CD4-positive, alpha-beta memory T cell (primary cell): ENCODE measurements at regions not wholly inside any gene's neighbourhood (a gene's known extent, or its start where the extent isn't known, plus 50 kb on each side); places are given as distances from the start of the nearest gene placed in this dataset.

Source experiments
- CTCF ChIA-PET: fragments of 350-600 bp; sonication (Branson Sonifier 250); formaldehyde crosslinking; loops from one replicate; lab custom pipeline; 2021; ENCODE audit warnings: inconsistent platforms; ENCODE audit not compliant: partially characterized antibody; lab: Charles Lee
- POLR2A ChIA-PET: fragments of 350-600 bp; sonication (Branson Sonifier 250); formaldehyde crosslinking; loops from one replicate; lab custom pipeline; 2021; ENCODE audit not compliant: partially characterized antibody; lab: Charles Lee
- DNase-seq, 5 donors: peaks; one replicate each; pipeline versions ENCODE4 v3.0.0 to v3.0.0-alpha.2; 2020 to 2022; ENCODE audit warnings: mixed read lengths in 1 of 5
- H3K27ac ChIP-seq: one replicate; pipeline ENCODE4 v1.7.0; 2013; ENCODE audit warnings: low read depth, low read length
- H3K27me3 ChIP-seq: 2 replicates; pipeline ENCODE4 v1.7.0; 2013; ENCODE audit warnings: mild to moderate bottlenecking, low read length, moderate library complexity; ENCODE audit not compliant: insufficient read depth
- H3K36me3 ChIP-seq: 2 replicates; pipeline ENCODE4 v1.7.0; 2013; ENCODE audit warnings: mild to moderate bottlenecking, low read length, moderate library complexity; ENCODE audit not compliant: insufficient read depth
- H3K4me1 ChIP-seq: 2 replicates; pipeline ENCODE4 v1.7.0; 2013; ENCODE audit warnings: mild to moderate bottlenecking, low read length, moderate library complexity; ENCODE audit not compliant: insufficient read depth
- H3K4me3 ChIP-seq, 2 donors: one replicate each; pipeline ENCODE4 v1.7.0; 2013; ENCODE audit warnings: low read length in 2 of 2, mild to moderate bottlenecking in 1 of 2
- H3K9me3 ChIP-seq, 2 donors: one replicate each; pipeline ENCODE4 v1.7.0; 2013; ENCODE audit warnings: low read length in 2 of 2, control low read depth in 1 of 2; ENCODE audit not compliant: control insufficient read depth in 1 of 2
- H3K27ac Mint-ChIP-seq, 7 donors: one replicate each; pipeline ENCODE4 v1.8.0; 2020 to 2021; ENCODE audit warnings: mixed read lengths in 7 of 7, mild to moderate bottlenecking in 6 of 7, inconsistent platforms in 3 of 7, moderate library complexity in 3 of 7
- H3K27me3 Mint-ChIP-seq, 2 donors: one replicate each; pipeline ENCODE4 v1.8.0; 2020 to 2021; ENCODE audit warnings: mixed read lengths in 2 of 2
- H3K36me3 Mint-ChIP-seq, 2 donors: one replicate each; pipeline ENCODE4 v1.8.0; 2020 to 2021; ENCODE audit warnings: mixed read lengths in 2 of 2, inconsistent platforms in 1 of 2, mild to moderate bottlenecking in 1 of 2
- H3K4me1 Mint-ChIP-seq, 4 donors: one replicate each; pipeline ENCODE4 v1.8.0; 2020 to 2021; ENCODE audit warnings: mixed read lengths in 4 of 4, mild to moderate bottlenecking in 1 of 4
- H3K4me3 Mint-ChIP-seq, 8 donors: one replicate each; pipeline ENCODE4 v1.8.0; 2020 to 2021; ENCODE audit warnings: mixed read lengths in 8 of 8, mild to moderate bottlenecking in 7 of 8, moderate library complexity in 6 of 8, inconsistent platforms in 3 of 8
- H3K9me3 Mint-ChIP-seq, 8 donors: one replicate each; pipeline ENCODE4 v1.8.0; 2020 to 2021; ENCODE audit warnings: mixed read lengths in 8 of 8, mild to moderate bottlenecking in 5 of 8, inconsistent platforms in 3 of 8, moderate library complexity in 1 of 8
- intact Hi-C: fragments of 100-400 bp; cut with micrococcal nuclease; formaldehyde crosslinking; loops from one replicate; pipeline ENCODE4 v1.15.1; 2023

- intact Hi-C loops = no loop called here
- Mint-ChIP-seq H3K36me3 (peaks cover 0 to 3% of the 10 kb centered on the region in 2 donors), H3K27me3 (peaks cover 0 to 1% of the 10 kb centered on the region in 2 donors), H3K9me3 (no peaks in the 10 kb centered on the region), H3K4me1 (peaks cover 6 to 11% (median 7%) of the 10 kb centered on the region in 4 donors), H3K27ac (no peak overlapping the region), H3K4me3 (no peak overlapping the region)
- no peak for DNase-seq
- Histone ChIP-seq H3K36me3 (no peaks in the 10 kb centered on the region), H3K9me3 (no peaks in the 10 kb centered on the region), H3K27me3 (no peaks in the 10 kb centered on the region), H3K4me1 (peaks cover 5% of the 10 kb centered on the region), H3K4me3 (no peak overlapping the region), H3K27ac (no peak overlapping the region)
- POLR2A ChIA-PET = no interaction called here
- CTCF ChIA-PET = no interaction called here
Observed at GRCh38 chrX:51798701-51799100, 55.5 kb downstream of the GSPT2 start.

DNA sequence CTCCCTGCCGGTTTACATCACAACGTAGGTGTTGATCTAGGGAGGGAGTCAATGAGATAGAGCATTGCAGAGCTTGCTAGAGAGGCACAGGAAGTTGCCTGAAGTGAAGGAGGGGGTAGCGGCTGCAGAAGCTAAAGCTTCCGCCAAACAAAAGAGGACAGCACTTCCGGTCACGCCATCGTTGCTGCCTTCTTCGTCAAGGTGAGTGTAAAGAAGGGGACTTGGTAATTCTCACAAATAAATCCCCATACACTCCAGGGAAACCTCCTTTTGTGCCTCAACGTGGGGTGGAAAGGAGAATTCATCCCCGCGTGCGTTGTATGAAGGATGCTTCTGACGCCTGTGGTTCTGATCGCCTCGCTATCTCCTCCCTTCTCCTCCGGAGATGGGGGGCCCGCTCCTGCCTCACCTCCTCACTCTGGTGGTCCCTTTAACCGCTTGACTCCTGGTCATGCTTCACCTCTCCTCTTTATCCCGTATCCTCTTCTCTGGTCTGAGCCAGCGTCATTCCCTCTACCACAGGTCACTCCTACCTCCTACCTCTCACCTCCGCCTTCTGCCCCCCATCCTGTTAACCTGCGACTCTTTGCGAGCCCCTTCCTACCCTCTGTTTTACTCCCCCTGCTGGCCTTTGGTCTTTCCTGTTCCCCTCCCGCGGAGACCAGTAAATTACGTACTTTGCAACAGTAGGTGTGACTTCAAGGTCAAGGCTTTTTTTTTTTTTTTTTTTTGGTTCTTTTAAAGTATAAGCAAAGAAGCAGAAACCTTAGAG lies 59.9 kb downstream of the GSPT2 start:
- Histone ChIP-seq H3K27me3 (no peaks in the 10 kb centered on the region), H3K36me3 (no peaks in the 10 kb centered on the region), H3K4me3 (peak overlapping the region; percentile 52 to 57), H3K4me1 (peaks cover 17% of the 10 kb centered on the region), H3K27ac (peak overlapping the region; percentile 56), H3K9me3 (no peaks in the 10 kb centered on the region)
- CTCF ChIA-PET = interaction anchor here (1.2 kb wide), 1 partner anchor 459 kb away, joined by 3 read pairs; no protein-coding TSS in a partner anchor
- H3K27ac Mint-ChIP-seq = peak overlapping the region; percentile 90 to 99 (median 95)
- H3K36me3 Mint-ChIP-seq = peaks cover 0 to 10% of the 10 kb centered on the region in 2 donors
- DNase-seq = peak; percentile 43 to 62 (median 48)
- POLR2A ChIA-PET = interaction anchor here (1.1 to 1.4 kb wide), 2 partner anchors 60 to 459 kb away, joined by 5 to 8 read pairs; partner anchors contain the start of gene GSPT2
- H3K4me1 Mint-ChIP-seq = peaks cover 15 to 24% (median 16%) of the 10 kb centered on the region in 4 donors
- intact Hi-C loops = loop anchor here (2.0 kb wide), 1 partner anchor 60 kb away; the partner anchor contains the start of gene GSPT2
- peak overlapping the region; percentile 92 to 99 (median 97) for H3K4me3 Mint-ChIP-seq
- no peaks in the 10 kb centered on the region for H3K9me3 Mint-ChIP-seq
- no peaks in the 10 kb centered on the region for H3K27me3 Mint-ChIP-seq

- Histone ChIP-seq H3K4me3 (peak overlapping the region in 1 of 2 donors; percentile 57), H3K4me1 (peaks cover 17% of the 10 kb centered on the region), H3K36me3 (no peaks in the 10 kb centered on the region), H3K27me3 (no peaks in the 10 kb centered on the region), H3K27ac (peak overlapping the region; percentile 56), H3K9me3 (no peaks in the 10 kb centered on the region)
- Mint-ChIP-seq H3K9me3 (no peaks in the 10 kb centered on the region), H3K27ac (peak overlapping the region in 2 of 7 donors; percentile 70 to 90), H3K4me3 (peak overlapping the region; percentile 29 to 98 (median 94)), H3K36me3 (peaks cover 0 to 12% of the 10 kb centered on the region in 2 donors), H3K27me3 (no peaks in the 10 kb centered on the region), H3K4me1 (peaks cover 15 to 24% (median 17%) of the 10 kb centered on the region in 4 donors)
- ChIA-PET POLR2A (no interaction called here), CTCF (interaction anchor here (0.6 kb wide), 1 partner anchor 10 kb away, joined by 3 read pairs; no protein-coding TSS in a partner anchor)
- intact Hi-C loops = loop anchor here (2.0 kb wide), 1 partner anchor 61 kb away; the partner anchor contains the start of gene GSPT2
- DNase-seq = no peak
Observed at GRCh38 chrX:51803833-51804232, 60.6 kb downstream of the GSPT2 start.

- H3K4me3 ChIP-seq = no peak overlapping the region
- no peaks in the 10 kb centered on the region for H3K36me3 ChIP-seq
- peaks cover 15 to 24% (median 21%) of the 10 kb centered on the region in 4 donors for H3K4me1 Mint-ChIP-seq
- peak overlapping the region in 4 of 8 donors; percentile 3 to 68 (median 13) for H3K4me3 Mint-ChIP-seq
- CTCF ChIA-PET = no interaction called here
- peaks cover 18% of the 10 kb centered on the region for H3K4me1 ChIP-seq
- H3K27ac ChIP-seq = no peak overlapping the region
- no peak for DNase-seq
- POLR2A ChIA-PET = no interaction called here
- H3K9me3 ChIP-seq = no peaks in the 10 kb centered on the region
- H3K27ac Mint-ChIP-seq = peak overlapping the region in 1 of 7 donors; percentile 23
- intact Hi-C loops = no loop called here
- H3K27me3 Mint-ChIP-seq = no peaks in the 10 kb centered on the region
- no peaks in the 10 kb centered on the region for H3K27me3 ChIP-seq
- peaks cover 0 to 12% of the 10 kb centered on the region in 2 donors for H3K36me3 Mint-ChIP-seq
- no peaks in the 10 kb centered on the region for H3K9me3 Mint-ChIP-seq
Observed at GRCh38 chrX:51804741-51805140, 61.5 kb downstream of the GSPT2 start.

GRCh38 chrX:51813886-51814460 lies 70.7 kb downstream of the GSPT2 start:
- Mint-ChIP-seq H3K4me3 (no peak overlapping the region), H3K27me3 (no peaks in the 10 kb centered on the region), H3K27ac (no peak overlapping the region), H3K9me3 (peaks cover 0 to 1% (median 0%) of the 10 kb centered on the region in 8 donors), H3K4me1 (peaks cover 14 to 39% (median 24%) of the 10 kb centered on the region in 4 donors), H3K36me3 (peaks cover 12 to 14% of the 10 kb centered on the region in 2 donors)
- Histone ChIP-seq H3K36me3 (no peaks in the 10 kb centered on the region), H3K4me1 (peaks cover 9% of the 10 kb centered on the region), H3K27ac (no peak overlapping the region), H3K4me3 (no peak overlapping the region), H3K9me3 (no peaks in the 10 kb centered on the region), H3K27me3 (no peaks in the 10 kb centered on the region)
- no peak for DNase-seq
- CTCF ChIA-PET = no interaction called here
- POLR2A ChIA-PET = no interaction called here
- intact Hi-C loops = no loop called here

- CTCF ChIA-PET = no interaction called here
- H3K27ac Mint-ChIP-seq = no peak overlapping the region
- H3K4me3 Mint-ChIP-seq = no peak overlapping the region
- Histone ChIP-seq H3K27ac (no peak overlapping the region), H3K4me3 (no peak overlapping the region), H3K27me3 (no peaks in the 10 kb centered on the region), H3K4me1 (peaks cover 17% of the 10 kb centered on the region), H3K9me3 (no peaks in the 10 kb centered on the region), H3K36me3 (no peaks in the 10 kb centered on the region)
- H3K27me3 Mint-ChIP-seq = no peaks in the 10 kb centered on the region
- POLR2A ChIA-PET = no interaction called here
- intact Hi-C loops = no loop called here
- H3K36me3 Mint-ChIP-seq = peaks cover 0 to 19% of the 10 kb centered on the region in 2 donors
- peaks cover 26 to 48% (median 41%) of the 10 kb centered on the region in 4 donors for H3K4me1 Mint-ChIP-seq
- no peak for DNase-seq
- no peaks in the 10 kb centered on the region for H3K9me3 Mint-ChIP-seq
Observed at GRCh38 chrX:51824061-51824460, 69.4 kb upstream of the MAGED1 start.

DNA sequence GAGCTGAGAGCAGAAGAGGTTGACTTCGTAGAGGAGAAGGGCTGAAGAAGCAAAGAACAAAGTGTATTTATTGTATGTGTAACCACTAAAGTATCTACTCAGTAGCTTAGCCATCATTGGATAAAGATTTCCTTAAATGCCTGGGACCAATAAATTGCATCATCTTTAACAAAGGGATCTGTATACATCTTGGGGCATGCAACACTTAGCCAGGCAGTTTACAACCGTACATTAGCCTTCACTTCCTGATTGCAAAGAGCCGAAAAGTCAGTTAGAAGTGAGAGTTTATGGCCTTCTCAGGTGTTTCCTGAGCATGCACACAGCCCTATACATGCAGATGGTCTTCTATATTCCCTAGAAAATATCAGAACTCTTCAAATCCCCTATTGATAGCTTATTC lies 68.0 kb upstream of the MAGED1 start:
- H3K4me1 Mint-ChIP-seq = peaks cover 26 to 42% (median 36%) of the 10 kb centered on the region in 4 donors
- H3K27me3 Mint-ChIP-seq = no peaks in the 10 kb centered on the region
- intact Hi-C loops = no loop called here
- ChIA-PET CTCF (interaction anchor here (1.1 kb wide), 1 partner anchor 16 kb away, joined by 3 read pairs; no protein-coding TSS in a partner anchor), POLR2A (no interaction called here)
- peak overlapping the region in 1 of 7 donors; percentile 26 for H3K27ac Mint-ChIP-seq
- Histone ChIP-seq H3K27ac (no peak overlapping the region), H3K36me3 (no peaks in the 10 kb centered on the region), H3K4me1 (peaks cover 17% of the 10 kb centered on the region), H3K4me3 (no peak overlapping the region), H3K27me3 (no peaks in the 10 kb centered on the region), H3K9me3 (no peaks in the 10 kb centered on the region)
- DNase-seq = no peak
- peaks cover 0 to 14% of the 10 kb centered on the region in 2 donors for H3K36me3 Mint-ChIP-seq
- no peaks in the 10 kb centered on the region for H3K9me3 Mint-ChIP-seq
- H3K4me3 Mint-ChIP-seq = no peak overlapping the region
